HUES64 (cell line): ENCODE measurements at regions not wholly inside any gene's neighbourhood (a gene's known extent, or its start where the extent isn't known, plus 50 kb on each side); places are given as distances from the start of the nearest gene placed in this dataset.
"Not testable (repeated sequence)": the region's sequence is repeated elsewhere in the genome, so short reads cannot be mapped to it uniquely, and the experiment has no call there.

Experiments
- H3K27ac ChIP-seq: 2 replicates; pipeline ENCODE4 v1.7.0; 2013; ENCODE audit warnings: low read depth, low read length, inconsistent platforms
- H3K27me3 ChIP-seq: 2 replicates; pipeline ENCODE4 v1.6.1; 2013; ENCODE audit warnings: mild to moderate bottlenecking, low read length; ENCODE audit not compliant: insufficient read depth
- H3K36me3 ChIP-seq: 2 replicates; pipeline ENCODE4 v1.6.1; 2013; ENCODE audit warnings: mild to moderate bottlenecking, low read length; ENCODE audit not compliant: insufficient read depth
- H3K4me1 ChIP-seq: 2 replicates; pipeline ENCODE4 v1.6.1; 2013; ENCODE audit warnings: mild to moderate bottlenecking, low read length, moderate library complexity; ENCODE audit not compliant: insufficient read depth
- H3K4me3 ChIP-seq: 2 replicates; pipeline ENCODE4 v1.5.1; 2013; ENCODE audit warnings: mild to moderate bottlenecking, low read length, moderate library complexity
- H3K9ac ChIP-seq: 2 replicates; pipeline ENCODE4 v1.6.1; 2013; ENCODE audit warnings: mild to moderate bottlenecking, low read depth, low read length
- H3K9me3 ChIP-seq: 2 replicates; pipeline ENCODE4 v1.6.1; 2013; ENCODE audit warnings: low read depth, low read length; ENCODE audit not compliant: insufficient read depth
- WGBS: fragments of 150-250, 120-280 bp; methylation state at CpG from one replicate; pipeline ENCODE4 v1.1.7; 2013; ENCODE audit warnings: missing lambda C conversion rate; 5-methylcytosine and 5-hydroxymethylcytosine counted together

GRCh38 chr9:119707228-119707845 is 338.1 kb upstream of the BRINP1 start:
- no peak overlapping the region for H3K9ac ChIP-seq
- no peaks in the 10 kb centered on the region for H3K27me3 ChIP-seq
- H3K36me3 ChIP-seq: no peaks in the 10 kb centered on the region
- no peaks in the 10 kb centered on the region for H3K4me1 ChIP-seq
- H3K27ac ChIP-seq: no peak overlapping the region
- no peak overlapping the region for H3K4me3 ChIP-seq
- 84% methylated on average over 4 of the region's 4 CpGs for WGBS
- H3K9me3 ChIP-seq: no peaks in the 10 kb centered on the region

GRCh38 chr9:119701651-119702050 is 332.4 kb upstream of the BRINP1 start:
- H3K27me3 ChIP-seq: no peaks in the 10 kb centered on the region
- WGBS: 92% methylated on average over 1 of the region's 1 CpG
- no peak overlapping the region for H3K27ac ChIP-seq
- no peaks in the 10 kb centered on the region for H3K9me3 ChIP-seq
- no peak overlapping the region for H3K4me3 ChIP-seq
- no peak overlapping the region for H3K9ac ChIP-seq
- H3K36me3 ChIP-seq: no peaks in the 10 kb centered on the region
- no peaks in the 10 kb centered on the region for H3K4me1 ChIP-seq

GRCh38 chr9:119698535-119698934 is 329.3 kb upstream of the BRINP1 start:
- Histone ChIP-seq H3K27ac (no peak overlapping the region), H3K9me3 (no peaks in the 10 kb centered on the region), H3K4me1 (no peaks in the 10 kb centered on the region), H3K27me3 (no peaks in the 10 kb centered on the region), H3K4me3 (no peak overlapping the region), H3K36me3 (no peaks in the 10 kb centered on the region), H3K9ac (no peak overlapping the region)
- 43% methylated on average over 2 of the region's 2 CpGs for WGBS

GRCh38 chr9:119697996-119698395 is 328.8 kb upstream of the BRINP1 start:
- 58% methylated on average over 5 of the region's 5 CpGs for WGBS
- H3K27ac ChIP-seq: no peak overlapping the region
- no peaks in the 10 kb centered on the region for H3K27me3 ChIP-seq
- no peaks in the 10 kb centered on the region for H3K36me3 ChIP-seq
- H3K4me3 ChIP-seq: no peak overlapping the region
- H3K9me3 ChIP-seq: no peaks in the 10 kb centered on the region
- no peaks in the 10 kb centered on the region for H3K4me1 ChIP-seq
- no peak overlapping the region for H3K9ac ChIP-seq

GRCh38 chr9:119689879-119690278 is 320.6 kb upstream of the BRINP1 start:
- 32% methylated on average over 4 of the region's 4 CpGs for WGBS
- no peaks in the 10 kb centered on the region for H3K27me3 ChIP-seq
- no peaks in the 10 kb centered on the region for H3K9me3 ChIP-seq
- H3K4me1 ChIP-seq: no peaks in the 10 kb centered on the region
- no peaks in the 10 kb centered on the region for H3K36me3 ChIP-seq
- H3K27ac ChIP-seq: no peak overlapping the region
- no peak overlapping the region for H3K4me3 ChIP-seq
- no peak overlapping the region for H3K9ac ChIP-seq

- no peaks in the 10 kb centered on the region for H3K36me3 ChIP-seq
- no peaks in the 10 kb centered on the region for H3K4me1 ChIP-seq
- H3K27ac ChIP-seq: no peak overlapping the region
- no peaks in the 10 kb centered on the region for H3K9me3 ChIP-seq
- no peak overlapping the region for H3K9ac ChIP-seq
- H3K4me3 ChIP-seq: no peak overlapping the region
- WGBS: 81% methylated on average over 3 of the region's 3 CpGs
- no peaks in the 10 kb centered on the region for H3K27me3 ChIP-seq
These were observed 319.3 kb upstream of the BRINP1 start for GRCh38 chr9:119688547-119688946.

GRCh38 chr9:119677811-119678505 is 308.7 kb upstream of the BRINP1 start:
- Histone ChIP-seq H3K36me3 (no peaks in the 10 kb centered on the region), H3K4me3 (no peak overlapping the region), H3K27me3 (no peaks in the 10 kb centered on the region), H3K9ac (no peak overlapping the region), H3K9me3 (no peaks in the 10 kb centered on the region), H3K4me1 (0 out of 2 replicates have a peak, but pooled peaks cover 3% of the 10 kb centered on the region), H3K27ac (no peak overlapping the region)
- 89% methylated on average over 7 of the region's 7 CpGs for WGBS

- no peak overlapping the region for H3K9ac ChIP-seq
- 63% methylated on average over 3 of the region's 3 CpGs for WGBS
- H3K4me3 ChIP-seq: no peak overlapping the region
- H3K27me3 ChIP-seq: no peaks in the 10 kb centered on the region
- H3K27ac ChIP-seq: no peak overlapping the region
- 0 out of 2 replicates have a peak, but pooled peaks cover 3% of the 10 kb centered on the region for H3K4me1 ChIP-seq
- H3K36me3 ChIP-seq: no peaks in the 10 kb centered on the region
- no peaks in the 10 kb centered on the region for H3K9me3 ChIP-seq
These were observed 306.7 kb upstream of the BRINP1 start for GRCh38 chr9:119675951-119676350.

- not testable (repeated sequence) for H3K9ac ChIP-seq, H3K9me3 ChIP-seq, H3K4me3 ChIP-seq, H3K36me3 ChIP-seq, H3K27ac ChIP-seq, H3K27me3 ChIP-seq
- peaks cover 11% of the 10 kb centered on the region for H3K4me1 ChIP-seq
- WGBS: 95% methylated on average over 2 of the region's 4 CpGs
These were observed 303.5 kb upstream of the BRINP1 start for GRCh38 chr9:119672763-119673162.

- Histone ChIP-seq H3K27ac (no peak overlapping the region), H3K36me3 (no peaks in the 10 kb centered on the region), H3K4me3 (no peak overlapping the region), H3K9me3 (no peaks in the 10 kb centered on the region), H3K27me3 (no peaks in the 10 kb centered on the region), H3K9ac (no peak overlapping the region), H3K4me1 (peaks cover 12% of the 10 kb centered on the region)
- WGBS: 85% methylated on average over 2 of the region's 2 CpGs
These were observed 298.7 kb upstream of the BRINP1 start for GRCh38 chr9:119667916-119668315.

- H3K27ac ChIP-seq: no peak overlapping the region
- no peak overlapping the region for H3K4me3 ChIP-seq
- no peaks in the 10 kb centered on the region for H3K9me3 ChIP-seq
- peaks cover 12% of the 10 kb centered on the region for H3K4me1 ChIP-seq
- WGBS: 80% methylated on average over 2 of the region's 2 CpGs
- no peak overlapping the region for H3K9ac ChIP-seq
- no peaks in the 10 kb centered on the region for H3K27me3 ChIP-seq
- H3K36me3 ChIP-seq: no peaks in the 10 kb centered on the region
These were observed 297.9 kb upstream of the BRINP1 start for GRCh38 chr9:119667163-119667562.
